ENCODE measurements at regions not wholly inside any gene's neighbourhood (a gene's known extent, or its start where the extent isn't known, plus 50 kb on each side); places are given as distances from the start of the nearest gene placed in this dataset.

DNA sequence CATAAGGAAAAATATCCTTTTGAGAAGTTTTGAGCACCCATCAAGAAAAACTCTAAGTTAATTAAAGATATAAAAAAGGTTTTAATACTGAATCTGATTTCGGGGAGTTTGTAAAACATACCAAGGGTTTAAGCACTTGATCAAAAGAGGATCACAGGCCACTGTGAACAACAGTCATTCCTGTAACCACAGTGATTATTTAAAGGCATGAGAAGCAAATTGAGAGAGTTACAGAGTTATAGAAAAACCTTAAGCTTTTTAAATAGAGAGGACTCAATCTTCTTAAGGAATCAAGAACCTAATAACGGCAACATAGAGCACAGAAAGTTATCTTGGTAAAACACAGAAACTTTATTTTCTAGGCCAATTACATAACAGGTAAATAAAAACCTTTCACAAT lies 831.6 kb downstream of the C6orf118 start:
- DNase-seq (ENCODE audit: missing footprints): no peak
- intact Hi-C loops (cut with DNase I): no loop called here
- ATAC-seq: no peak

DNA sequence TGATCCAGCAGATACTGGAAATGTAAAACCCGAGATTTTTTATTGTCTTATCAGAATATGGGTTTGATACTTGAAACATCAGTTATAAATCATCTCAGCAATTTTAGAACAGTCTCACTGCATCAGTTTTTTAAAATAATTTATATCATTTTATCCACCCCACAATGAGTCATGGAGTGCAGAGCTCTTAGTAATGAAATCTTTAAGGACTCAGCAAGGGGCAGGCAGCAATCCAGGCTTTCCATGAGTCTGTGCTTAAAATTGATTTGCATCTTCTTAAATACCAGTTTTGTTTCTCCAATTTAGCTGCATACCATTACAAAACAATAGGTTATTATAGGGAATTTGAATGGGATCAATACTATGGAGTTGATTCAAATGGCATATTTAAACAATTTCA lies 832.3 kb downstream of the C6orf118 start:
- intact Hi-C loops (cut with DNase I): no loop called here
- DNase-seq (ENCODE audit: missing footprints) (no peak), ATAC-seq (no peak)

DNA sequence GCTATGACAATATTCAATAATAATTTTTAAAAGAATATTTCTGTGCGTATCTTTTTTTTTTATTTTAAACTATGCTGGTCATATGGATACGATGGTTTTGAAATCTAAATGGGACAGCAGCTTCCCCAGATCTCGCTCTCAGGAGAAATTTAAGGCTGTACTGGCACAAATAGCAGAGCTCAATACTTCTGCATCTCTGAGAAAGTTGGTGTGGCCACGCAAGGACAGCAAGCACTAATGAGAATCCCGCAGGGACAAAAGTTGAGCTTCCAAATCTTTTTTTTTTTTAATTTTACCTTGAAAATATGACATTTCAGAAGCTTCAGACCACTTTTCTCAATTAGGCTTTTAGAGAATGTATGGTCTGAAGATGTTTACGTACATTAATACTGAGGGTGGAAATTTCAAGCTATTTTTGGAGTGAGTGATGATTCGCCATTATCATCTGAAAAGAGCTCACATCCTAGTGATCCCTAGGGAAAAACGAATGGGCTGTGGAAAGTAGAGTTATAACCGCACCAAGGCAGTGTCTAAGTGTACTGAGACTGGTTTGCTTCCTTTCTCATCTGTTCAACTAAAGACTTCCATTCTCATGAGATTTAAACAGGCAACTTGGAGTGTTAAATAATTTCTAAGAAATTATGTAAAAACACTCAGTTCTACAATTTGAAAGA lies 840.0 kb downstream of the C6orf118 start:
- ATAC-seq: no peak
- DNase-seq (ENCODE audit: missing footprints): no peak
- intact Hi-C loops (cut with DNase I): no loop called here

GRCh38 chr6:164455835-164456234 lies 853.6 kb downstream of the C6orf118 start:
- ATAC-seq (no peak), DNase-seq (ENCODE audit: missing footprints) (no peak)
- intact Hi-C loops (cut with DNase I): no loop called here

DNA sequence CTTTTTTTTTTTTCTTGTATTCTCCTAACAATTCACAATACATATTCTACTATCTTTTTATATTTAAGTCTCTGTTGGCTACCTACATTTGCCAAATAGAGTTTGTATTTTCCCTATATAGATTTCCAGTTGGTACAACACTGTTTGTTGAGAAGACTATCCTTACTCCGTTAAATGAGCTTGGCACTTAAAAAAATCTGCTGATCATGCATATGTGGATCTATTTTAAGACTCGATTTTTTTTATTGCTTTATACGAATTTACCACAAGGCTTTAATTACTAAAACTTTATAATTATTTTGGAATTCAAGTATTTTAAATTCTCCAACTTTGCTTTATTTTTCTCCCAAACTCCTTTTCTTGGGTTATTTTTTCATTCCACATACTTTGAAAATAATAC lies 855.6 kb downstream of the C6orf118 start:
- ATAC-seq: no peak
- intact Hi-C loops (cut with DNase I): no loop called here

DNA sequence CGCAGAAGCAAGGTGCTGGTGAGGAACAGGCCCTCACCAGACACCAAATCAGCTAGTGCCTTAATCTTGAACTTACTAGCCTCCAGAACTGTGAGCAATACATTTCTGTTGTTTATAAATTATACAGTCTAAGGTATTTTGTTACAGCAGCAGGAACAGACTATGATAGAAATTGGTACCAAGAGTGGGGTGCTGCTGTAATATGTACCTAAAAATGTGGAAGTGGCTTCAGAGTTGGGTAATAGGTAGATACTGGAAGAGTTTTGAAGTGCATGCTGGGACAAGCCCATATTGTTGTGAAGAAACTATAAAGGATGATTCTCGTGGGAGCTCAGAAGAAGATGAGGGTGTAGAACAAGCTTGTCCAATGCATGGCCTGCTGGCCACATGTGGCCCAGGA lies 866.8 kb downstream of the C6orf118 start:
- intact Hi-C loops (cut with DNase I): no loop called here
- DNase-seq (ENCODE audit: missing footprints) (no peak), ATAC-seq (no peak)

More for the DNA sequence above, 855.6 kb downstream of the C6orf118 start:
- DNase-seq (ENCODE audit: missing footprints): no peak

- DNase-seq (ENCODE audit: missing footprints) (no peak), ATAC-seq (no peak)
- intact Hi-C loops (cut with DNase I): no loop called here
These were observed 870.1 kb downstream of the C6orf118 start for GRCh38 chr6:164439331-164439730.

DNA sequence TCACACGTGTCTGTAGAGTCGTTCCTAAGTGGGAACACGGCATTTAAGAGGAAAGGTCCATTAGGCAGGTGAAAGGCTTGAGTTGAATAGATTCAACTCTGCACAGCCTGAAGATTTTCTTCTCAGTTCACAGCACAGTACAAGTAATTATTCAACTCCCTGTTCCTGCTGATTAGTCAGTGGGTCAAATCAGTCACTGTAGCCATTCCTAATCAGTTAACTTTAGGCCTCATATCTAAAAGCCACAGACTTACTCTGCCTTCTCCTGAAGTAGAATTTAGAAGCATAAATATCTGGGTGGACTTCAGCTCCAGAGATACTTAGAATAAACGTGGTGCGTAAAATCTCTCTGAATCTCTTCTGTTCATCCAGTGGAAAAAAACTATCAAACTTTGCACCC lies 872.4 kb downstream of the C6orf118 start:
- ATAC-seq: no peak
- intact Hi-C loops (cut with DNase I): no loop called here
- DNase-seq (ENCODE audit: missing footprints): no peak

GRCh38 chr6:164427728-164428402 lies 881.5 kb downstream of the C6orf118 start:
- no peak for DNase-seq (ENCODE audit: missing footprints)
- ATAC-seq: no peak
- intact Hi-C loops (cut with DNase I): no loop called here

DNA sequence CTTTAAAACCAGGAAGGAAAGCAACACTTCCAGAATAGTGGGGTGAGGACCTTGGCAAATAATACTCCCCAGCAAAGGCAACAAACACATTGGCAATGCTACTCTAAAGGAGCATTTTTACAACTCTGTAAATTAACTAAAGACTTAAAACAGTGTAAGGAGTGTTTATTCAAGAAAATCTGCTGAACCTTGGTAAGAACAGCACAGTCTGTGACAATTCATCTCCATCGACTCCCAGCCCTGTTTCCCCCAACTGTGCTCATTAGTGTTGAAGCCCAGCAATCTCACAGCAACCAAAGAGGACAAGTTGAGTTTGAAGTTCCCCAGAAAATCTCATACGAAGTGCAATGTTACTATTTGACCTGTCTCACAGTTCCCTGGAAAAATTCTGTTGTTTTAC lies 884.9 kb downstream of the C6orf118 start:
- no peak for ATAC-seq
- DNase-seq (ENCODE audit: missing footprints): no peak
- intact Hi-C loops (cut with DNase I): no loop called here

- no peak for DNase-seq (ENCODE audit: missing footprints)
- ATAC-seq: no peak
- intact Hi-C loops (cut with DNase I): no loop called here
These were observed 890.3 kb downstream of the C6orf118 start for GRCh38 chr6:164419099-164419498.

- ATAC-seq: no peak
These were observed 891.2 kb downstream of the C6orf118 start for GRCh38 chr6:164418262-164418588.

DNA sequence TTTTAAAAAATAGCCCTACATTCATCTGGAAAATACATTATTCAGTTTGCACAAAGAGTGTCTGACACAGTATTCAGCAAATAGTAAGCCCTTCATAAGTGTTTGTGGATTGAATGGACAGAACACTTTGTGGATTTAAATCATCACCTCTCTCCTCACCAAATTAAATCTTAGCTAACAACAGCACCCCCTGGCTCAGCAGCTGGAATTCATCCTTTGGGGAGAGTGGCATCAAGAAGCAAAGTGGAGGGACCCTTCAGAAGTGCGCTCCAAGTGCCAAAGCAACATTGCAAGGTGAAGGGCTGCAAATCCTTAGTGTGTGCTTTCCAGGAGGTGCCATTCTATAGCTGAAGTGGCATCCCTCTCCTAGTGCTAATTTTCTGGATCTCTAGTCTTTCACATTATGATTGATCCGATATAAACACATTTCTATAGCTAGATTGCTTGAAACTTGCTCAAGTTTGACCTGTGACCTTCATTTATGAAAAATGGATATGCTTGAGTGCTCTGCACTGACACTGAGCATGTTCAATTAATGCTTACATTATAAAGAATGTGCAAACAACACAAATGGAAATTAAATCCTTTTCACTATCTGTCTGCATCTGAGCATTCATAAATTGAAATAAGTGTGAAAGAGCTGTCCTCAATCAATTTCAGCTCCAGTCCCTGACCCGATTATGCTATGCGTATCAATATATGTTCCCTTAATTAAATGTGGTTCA lies 891.7 kb downstream of the C6orf118 start:
- DNase-seq (ENCODE audit: missing footprints): no peak
- intact Hi-C loops (cut with DNase I): no loop called here
- ATAC-seq: no peak

More at GRCh38 chr6:164418262-164418588, 891.2 kb downstream of the C6orf118 start:
- intact Hi-C loops (cut with DNase I): no loop called here
- DNase-seq (ENCODE audit: missing footprints): no peak

- DNase-seq (ENCODE audit: missing footprints): no peak
- ATAC-seq: peak; percentile 17
- intact Hi-C loops (cut with DNase I): no loop called here
These were observed 893.4 kb downstream of the C6orf118 start for GRCh38 chr6:164415832-164416563.

GRCh38 chr6:164414695-164415094 lies 894.7 kb downstream of the C6orf118 start:
- intact Hi-C loops (cut with DNase I): no loop called here
- ATAC-seq (no peak), DNase-seq (ENCODE audit: missing footprints) (peak; percentile 54)

DNA sequence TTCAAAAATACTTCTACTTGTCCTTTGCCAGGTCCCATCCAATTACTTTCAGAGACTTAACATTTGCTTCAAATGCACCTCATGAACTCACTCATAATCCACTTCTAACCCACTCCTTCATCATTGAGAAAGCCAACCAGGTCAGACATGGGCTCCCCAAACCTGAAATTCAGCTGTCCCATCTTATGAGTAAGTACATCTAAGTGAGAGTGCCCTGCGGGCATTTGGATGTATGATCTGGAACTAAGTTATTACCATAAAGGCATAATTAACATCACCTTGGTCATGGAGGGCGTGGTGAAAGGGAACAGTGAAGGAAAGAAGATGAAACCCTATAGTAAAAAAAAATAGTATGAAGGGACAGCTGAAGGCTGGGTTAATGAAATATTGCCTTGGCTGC lies 896.8 kb downstream of the C6orf118 start:
- no peak for DNase-seq (ENCODE audit: missing footprints)
- ATAC-seq: no peak
- intact Hi-C loops (cut with DNase I): no loop called here

GRCh38 chr6:164410017-164410416 lies 899.4 kb downstream of the C6orf118 start:
- no peak for DNase-seq (ENCODE audit: missing footprints)
- intact Hi-C loops (cut with DNase I): no loop called here
- ATAC-seq: peak; percentile 47

DNA sequence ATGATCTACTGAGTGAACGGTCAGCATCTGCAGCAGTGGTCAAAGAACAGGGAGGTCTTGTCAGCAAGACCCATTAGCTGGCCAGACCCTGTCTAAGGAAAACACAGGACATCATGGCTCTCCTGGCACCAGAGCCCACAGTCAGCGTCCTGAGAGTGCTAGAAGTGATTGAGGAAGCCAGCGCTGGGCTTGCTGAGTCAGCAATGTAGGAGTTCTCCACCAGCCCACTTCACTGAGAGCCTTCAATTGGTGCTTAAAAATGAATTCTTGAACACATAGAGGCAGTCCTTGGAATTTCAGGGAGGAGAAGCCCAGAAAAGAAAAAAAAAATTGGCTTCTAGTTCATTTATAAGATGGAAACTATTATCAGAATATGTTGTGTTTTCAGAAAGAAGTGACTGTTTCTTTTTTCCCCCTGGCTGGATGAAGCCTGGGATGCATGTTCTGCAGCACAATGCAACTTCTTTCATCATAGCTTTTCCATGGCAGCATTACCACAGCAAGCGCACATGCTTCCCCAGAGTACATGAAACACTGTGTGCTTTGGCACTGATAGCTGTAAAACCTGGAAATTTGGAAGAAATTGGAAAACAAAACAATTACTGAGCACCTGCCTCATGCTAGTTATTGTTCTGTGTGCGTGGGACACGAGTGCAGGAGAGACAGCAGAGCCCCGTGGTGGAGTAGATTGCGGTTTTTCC lies 899.9 kb downstream of the C6orf118 start:
- peak; percentile 83 for ATAC-seq
- DNase-seq (ENCODE audit: missing footprints): no peak
- intact Hi-C loops (cut with DNase I): no loop called here

- ATAC-seq (no peak), DNase-seq (ENCODE audit: missing footprints) (no peak)
- intact Hi-C loops (cut with DNase I): no loop called here
These were observed 900.5 kb downstream of the C6orf118 start for GRCh38 chr6:164408868-164409267.
